IMR-90 (cell line): ENCODE measurements at regions not wholly inside any gene's neighbourhood (a gene's known extent, or its start where the extent isn't known, plus 50 kb on each side); places are given as distances from the start of the nearest gene placed in this dataset.

Experiments used
- ATAC-seq: fragments of 200-7000 bp; cut with Tn5 transposase; 2 replicates; pipeline ENCODE4 v1.9.1; 2020; ENCODE audit warnings: low read depth, mild to moderate bottlenecking, moderate library complexity
- BruUV-seq: library from RNA; stranded (reverse); fragments of 400-500 nt; replicated peaks from 2 replicates; lab custom pipeline; 2021; lab: Mats Ljungman, UMichigan
- CTCF ChIA-PET: fragments of 300-600 bp; formaldehyde crosslinking; extraction: SDS; loops from one replicate; lab custom pipeline; 2021; ENCODE audit warnings: antibody characterized with exemption; lab: Yijun Ruan, JAX
- POLR2A ChIA-PET: fragments of 300-600 bp; sonication (Branson Sonifier 250); formaldehyde crosslinking; loops from one replicate; lab custom pipeline; 2022; ENCODE audit warnings: antibody characterized with exemption; ENCODE audit not compliant: unreplicated experiment; lab: Charles Lee
- DNase-seq: peaks from one replicate; pipeline ENCODE4 v3.0.0; 2013
- H2AFZ ChIP-seq: replicated peaks from 2 replicates; pipeline ENCODE3; 2013; ENCODE audit warnings: low read length, mild to moderate bottlenecking; ENCODE audit not compliant: poor library complexity
- H2AK5ac ChIP-seq: 2 replicates; pipeline ENCODE4 v1.6.1; 2013; ENCODE audit warnings: low read depth, low read length, inconsistent platforms
- H2AK9ac ChIP-seq: replicated peaks from 2 replicates; pipeline ENCODE3; 2013; ENCODE audit warnings: mild to moderate bottlenecking, low read depth, low read length, moderate library complexity; ENCODE audit not compliant: poor library complexity
- H2BK120ac ChIP-seq: 2 replicates; pipeline ENCODE4 v1.6.1; 2013; ENCODE audit warnings: low read depth, low read length, inconsistent platforms
- H2BK15ac ChIP-seq: 3 replicates; pipeline ENCODE4 v1.6.1; 2013; ENCODE audit warnings: low read depth, low read length, inconsistent platforms
- H2BK20ac ChIP-seq: 2 replicates; pipeline ENCODE4 v1.6.1; 2013; ENCODE audit warnings: low read depth, mild to moderate bottlenecking, inconsistent platforms, low read length, moderate library complexity
- H2BK5ac ChIP-seq: 2 replicates; pipeline ENCODE4 v1.6.1; 2013; ENCODE audit warnings: mild to moderate bottlenecking, low read depth, low read length, inconsistent platforms; ENCODE audit not compliant: poor library complexity, severe bottlenecking
- H3K14ac ChIP-seq: replicated peaks from 2 replicates; pipeline ENCODE4 v1.6.1; 2013; ENCODE audit warnings: low read depth, low read length, inconsistent platforms
- H3K18ac ChIP-seq: 2 replicates; pipeline ENCODE4 v1.6.1; 2013; ENCODE audit warnings: low read depth, low read length, control low read depth
- H3K23ac ChIP-seq: 2 replicates; pipeline ENCODE4 v1.6.1; 2013; ENCODE audit warnings: low read depth, low read length, inconsistent platforms
- H3K27ac ChIP-seq: 2 replicates; pipeline ENCODE4 v1.5.1; 2013; ENCODE audit warnings: mild to moderate bottlenecking, control low read depth, low read length; ENCODE audit not compliant: insufficient read depth
- H3K27me3 ChIP-seq: 2 replicates; pipeline ENCODE4 v1.6.1; 2013; ENCODE audit warnings: low read length; ENCODE audit not compliant: control insufficient read depth, insufficient read depth
- H3K36me3 ChIP-seq: 2 replicates; pipeline ENCODE4 v1.6.1; 2013; ENCODE audit warnings: low read length, mixed read lengths; ENCODE audit not compliant: control insufficient read depth, insufficient read depth
- H3K4ac ChIP-seq: 2 replicates; pipeline ENCODE4 v1.6.1; 2013; ENCODE audit warnings: low read depth, low read length, inconsistent platforms
- H3K4me1 ChIP-seq: 2 replicates; pipeline ENCODE4 v1.6.1; 2013; ENCODE audit warnings: low read length, mixed read lengths; ENCODE audit not compliant: control insufficient read depth, insufficient read depth
- H3K4me2 ChIP-seq: 2 replicates; pipeline ENCODE4 v1.6.1; 2013; ENCODE audit warnings: low read depth, mild to moderate bottlenecking, control low read depth, low read length, moderate library complexity
- H3K4me3 ChIP-seq: 2 replicates; pipeline ENCODE4 v1.5.1; 2013; ENCODE audit warnings: low read depth, mild to moderate bottlenecking, control low read depth, low read length, moderate library complexity; ENCODE audit not compliant: insufficient read depth
- H3K56ac ChIP-seq: 2 replicates; pipeline ENCODE4 v1.6.1; 2013; ENCODE audit warnings: low read length, inconsistent platforms; ENCODE audit not compliant: insufficient read depth; ENCODE audit errors: extremely low read depth
- H3K79me1 ChIP-seq, 2 experiments: 2 replicates each; pipeline ENCODE4 v1.6.1; 2013; ENCODE audit warnings: low read length in 2 of 2, inconsistent platforms in 1 of 2, low read depth in 1 of 2
- H3K9ac ChIP-seq: 2 replicates; pipeline ENCODE4 v1.6.1; 2013; ENCODE audit warnings: low read depth, low read length, control low read depth
- H3K9me1 ChIP-seq: 2 replicates; pipeline ENCODE4 v1.6.1; 2013; ENCODE audit warnings: low read length, inconsistent platforms; ENCODE audit not compliant: insufficient read depth
- H3K9me3 ChIP-seq: 2 replicates; pipeline ENCODE4 v1.6.1; 2013; ENCODE audit warnings: low read length; ENCODE audit not compliant: control insufficient read depth, insufficient read depth
- H4K20me1 ChIP-seq: 2 replicates; pipeline ENCODE4 v1.6.1; 2013; ENCODE audit warnings: low read length, inconsistent platforms; ENCODE audit not compliant: insufficient read depth
- H4K5ac ChIP-seq: 2 replicates; pipeline ENCODE4 v1.6.1; 2013; ENCODE audit warnings: mild to moderate bottlenecking, low read depth, low read length, control low read depth
- H4K8ac ChIP-seq, 2 experiments: 2 replicates each; pipeline ENCODE4 v1.6.1; 2013; ENCODE audit warnings: low read depth in 2 of 2, low read length in 2 of 2, control low read depth in 1 of 2, inconsistent platforms in 1 of 2
- H4K91ac ChIP-seq: 2 replicates; pipeline ENCODE4 v1.6.1; 2013; ENCODE audit warnings: low read depth, low read length, inconsistent platforms; ENCODE audit not compliant: insufficient read depth
- MXI1 ChIP-seq: IDR thresholded peaks from 2 replicates; pipeline ENCODE4 v1.6.1; 2012; ENCODE audit warnings: low read depth, mild to moderate bottlenecking, low read length, moderate library complexity, borderline replicate concordance
- NFE2L2 ChIP-seq: fragments of 150-350 bp; IDR thresholded peaks from 2 replicates; pipeline ENCODE4 v1.6.1; 2016; ENCODE audit warnings: low read depth, mild to moderate bottlenecking, low read length
- RAD21 ChIP-seq: IDR thresholded peaks from 2 replicates; pipeline ENCODE4 v1.6.1; 2012; ENCODE audit warnings: low read length, improper control_type of control experiment
- RCOR1 ChIP-seq: IDR thresholded peaks from 2 replicates; pipeline ENCODE4 v1.6.1; 2012; ENCODE audit warnings: mild to moderate bottlenecking, low read length, improper control_type of control experiment; ENCODE audit not compliant: insufficient replicate concordance
- WGBS, 2 experiments: methylation state at CpG; one replicate each; pipeline versions ENCODE4 v1.1.5 to v1.1.7; 2013; ENCODE audit warnings: missing lambda C conversion rate in 2 of 2; ENCODE audit not compliant: insufficient read length in 1 of 2; ENCODE audit errors: extremely low coverage in 2 of 2; 5-methylcytosine and 5-hydroxymethylcytosine counted together
- dilution Hi-C: fragments of 300-500 bp; cut with HindIII; formaldehyde crosslinking; loops from one replicate; pipeline ENCODE4 v1.14.3; 2018; ENCODE audit warnings: low sequenced_read_pairs; ENCODE audit not compliant: unreplicated experiment
- in situ Hi-C: fragments of 300-500 bp; cut with MboI; formaldehyde crosslinking; loops from 3 replicates; pipeline ENCODE4 v1.14.3; 2019; ENCODE audit warnings: low sequenced_read_pairs, inconsistent platforms, mixed read lengths
- intact Hi-C: fragments of 100-400 bp; cut with micrococcal nuclease; formaldehyde crosslinking; loops from 2 replicates; pipeline ENCODE4 v1.10.0; 2022

DNA sequence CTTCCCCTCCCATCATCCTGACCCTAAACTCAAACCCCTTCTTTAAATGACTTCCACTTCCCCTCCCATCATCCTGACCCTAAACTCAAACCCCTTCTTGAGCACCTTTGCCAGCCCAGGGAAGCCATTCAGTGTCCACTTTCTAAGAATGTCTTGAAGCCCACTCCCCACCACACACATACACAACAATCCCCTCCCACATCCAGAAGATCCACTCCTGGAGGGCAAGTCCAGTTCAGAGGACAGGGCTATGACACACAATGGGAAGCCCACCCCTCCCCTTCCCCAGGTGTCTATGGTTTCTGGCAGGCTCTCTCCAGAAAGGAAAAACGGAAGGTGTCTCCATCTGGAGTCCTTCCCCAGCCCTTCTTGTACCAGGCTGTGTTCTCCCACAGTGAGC lies 117.1 kb downstream of the KCNA5 start:
- in situ Hi-C loops (no loop called here), dilution Hi-C loops (no loop called here), intact Hi-C loops (no loop called here)
- H2BK15ac ChIP-seq = no peak overlapping the region
- no peak overlapping the region for H4K5ac ChIP-seq
- no peak overlapping the region for H3K4me2 ChIP-seq
- H3K79me1 ChIP-seq = no peaks in the 10 kb centered on the region
- no peak overlapping the region for H2BK20ac ChIP-seq
- DNase-seq (no peak), ATAC-seq (no peak)
- H3K9me3 ChIP-seq = no peaks in the 10 kb centered on the region
- CTCF ChIA-PET = no interaction called here
- no peak overlapping the region for H2AFZ ChIP-seq
- peaks cover 11% of the 10 kb centered on the region for H3K9me1 ChIP-seq
- H3K18ac ChIP-seq = no peak overlapping the region
- H3K27me3 ChIP-seq = peaks cover 1% of the 10 kb centered on the region; the same call in 1 of the 2 replicates
- no peak overlapping the region for H4K8ac ChIP-seq
- POLR2A ChIA-PET = no interaction called here
- no peak overlapping the region for H3K14ac ChIP-seq
- H4K91ac ChIP-seq = no peak overlapping the region
- H3K4me3 ChIP-seq = no peak overlapping the region
- H3K4me1 ChIP-seq = peaks cover 5% of the 10 kb centered on the region; the same call in 1 of the 2 replicates
- no peak for TF ChIP-seq NFE2L2
- TF ChIP-seq RAD21 = no peak
- TF ChIP-seq MXI1 = no peak
- no peak for TF ChIP-seq RCOR1
- no peak overlapping the region for H3K56ac ChIP-seq
- no peak overlapping the region for H2AK9ac ChIP-seq
- WGBS, 2 experiments = no CpG with 5 or more reads among the region's 1 CpG
- no peak overlapping the region for H3K23ac ChIP-seq
- H2AK5ac ChIP-seq = 0 out of 2 replicates have a peak overlapping the region, but pooled peaks have one; percentile 43
- H4K20me1 ChIP-seq = no peaks in the 10 kb centered on the region
- no peaks in the 10 kb centered on the region for H3K36me3 ChIP-seq
- H2BK5ac ChIP-seq = no peak overlapping the region
- H3K9ac ChIP-seq = no peak overlapping the region
- BruUV-seq = no TSS peak
- no peak overlapping the region; the same call in 1 of the 2 replicates for H2BK120ac ChIP-seq
- no peak overlapping the region for H3K27ac ChIP-seq
- 0 out of 2 replicates have a peak overlapping the region, but pooled peaks have one; percentile 18 for H3K4ac ChIP-seq
